ENCODE measurements at regions not wholly inside any gene's neighbourhood (a gene's known extent, or its start where the extent isn't known, plus 50 kb on each side); places are given as distances from the start of the nearest gene placed in this dataset.

GRCh38 chr3:15983232-15983631 is 185.5 kb upstream of the ANKRD28 start (continued):
- no peak for TF ChIP-seq MXI1 (IDR thresholded peaks at IDR 0.05; ENCODE audit: borderline replicate concordance, low read depth, low read length)

GRCh38 chr3:15983693-15984092 is 185.9 kb upstream of the ANKRD28 start:
- Histone ChIP-seq H3K27ac (ENCODE audit: insufficient read depth, low read length) (peak overlapping the region; percentile 94), H3K9ac (ENCODE audit: low read depth, low read length) (peak overlapping the region; percentile 73), H3K79me1 (ENCODE audit: low read depth in 1 of 2, low read length in 2 of 2) (no peaks in the 10 kb centered on the region), H2AK5ac (ENCODE audit: low read depth, low read length) (peak overlapping the region; percentile 77), H3K4me1 (ENCODE audit: control insufficient read depth, insufficient read depth, low read length) (peaks cover 7% of the 10 kb centered on the region), H4K91ac (ENCODE audit: insufficient read depth, low read depth, low read length) (peak overlapping the region; percentile 91), H3K9me1 (ENCODE audit: insufficient read depth, low read length) (no peaks in the 10 kb centered on the region), H3K56ac (ENCODE audit: extremely low read depth, insufficient read depth, low read length) (peak overlapping the region; percentile 87), H3K4ac (ENCODE audit: low read depth, low read length) (peak overlapping the region; percentile 96), H3K9me3 (ENCODE audit: control insufficient read depth, insufficient read depth, low read length) (peaks cover 6% of the 10 kb centered on the region; the same call in 1 of the 2 replicates), H2BK5ac (ENCODE audit: low read depth, low read length, poor library complexity, severe bottlenecking) (peak overlapping the region; percentile 96), H2AFZ (replicated peaks; ENCODE audit: low read length, poor library complexity) (peak overlapping the region; percentile 78), H3K4me3 (ENCODE audit: insufficient read depth, low read depth, low read length) (no peak overlapping the region), H4K8ac (ENCODE audit: low read depth in 2 of 2, low read length in 2 of 2) (peak overlapping the region; percentile 84 to 89), H2BK15ac (ENCODE audit: low read depth, low read length) (peak overlapping the region; percentile 90), H2BK20ac (ENCODE audit: low read depth, low read length) (peak overlapping the region; percentile 87), H4K20me1 (ENCODE audit: insufficient read depth, low read length) (no peaks in the 10 kb centered on the region; the same call in 1 of the 2 replicates), H3K36me3 (ENCODE audit: control insufficient read depth, insufficient read depth, low read length) (no peaks in the 10 kb centered on the region), H3K4me2 (ENCODE audit: low read depth, low read length) (peak overlapping the region; percentile 70), H4K5ac (ENCODE audit: low read depth, low read length) (peak overlapping the region; percentile 85), H3K27me3 (ENCODE audit: control insufficient read depth, insufficient read depth, low read length) (no peaks in the 10 kb centered on the region), H3K14ac (replicated peaks; ENCODE audit: low read depth, low read length) (peak overlapping the region; percentile 71), H2BK120ac (ENCODE audit: low read depth, low read length) (peak overlapping the region; percentile 89), H3K23ac (ENCODE audit: low read depth, low read length) (peak overlapping the region; percentile 88), H3K18ac (ENCODE audit: low read depth, low read length) (peak overlapping the region; percentile 70), H2AK9ac (replicated peaks; ENCODE audit: low read depth, low read length, poor library complexity) (peak overlapping the region; percentile 91)
- CTCF ChIA-PET: no interaction called here
- dilution Hi-C loops (cut with HindIII; ENCODE audit: low sequenced_read_pairs, unreplicated experiment) (no loop called here), intact Hi-C loops (cut with micrococcal nuclease) (loop anchor here (1.0 to 5.0 kb wide), 6 partner anchors 51 to 263 kb away; no protein-coding TSS in a partner anchor), in situ Hi-C loops (cut with MboI; ENCODE audit: low sequenced_read_pairs) (no loop called here)
- ATAC-seq (ENCODE audit: low read depth): no peak
- TF ChIP-seq NFE2L2 (IDR thresholded peaks at IDR 0.05; ENCODE audit: low read depth, low read length) (no peak), CEBPB (IDR thresholded peaks at IDR 0.05; ENCODE audit: low read depth, low read length) (no peak), POLR2A (IDR thresholded peaks at IDR 0.05; ENCODE audit: low read depth, low read length) (no peak), RFX5 (IDR thresholded peaks at IDR 0.05; ENCODE audit: low read depth, low read length) (no peak), USF2 (IDR thresholded peaks at IDR 0.05; ENCODE audit: low read depth, low read length) (no peak), SMC3 (IDR thresholded peaks at IDR 0.05; ENCODE audit: low read depth, low read length) (no peak), RAD21 (IDR thresholded peaks at IDR 0.05; ENCODE audit: low read length) (no peak), FOS (IDR thresholded peaks at IDR 0.05; ENCODE audit: low read depth, low read length) (no peak), RCOR1 (IDR thresholded peaks at IDR 0.05; ENCODE audit: insufficient replicate concordance, low read length) (no peak), MXI1 (IDR thresholded peaks at IDR 0.05; ENCODE audit: borderline replicate concordance, low read depth, low read length) (no peak)
- WGBS, 2 experiments (ENCODE audit: extremely low coverage in 2 of 2, insufficient read length in 1 of 2): no CpG with 5 or more reads among the region's 1 CpG
- no peak for DNase-seq
- POLR2A ChIA-PET (ENCODE audit: unreplicated experiment): no interaction called here
- BruUV-seq (replicated peaks): no TSS peak

All from IMR-90 (cell line).